HEK293T (cell line): ENCODE measurements at regions not wholly inside any gene's neighbourhood (a gene's known extent, or its start where the extent isn't known, plus 50 kb on each side); places are given as distances from the start of the nearest gene placed in this dataset.

Source experiments
- ARNT ChIP-seq: fragments of 450-650 bp; IDR thresholded peaks from 2 replicates; pipeline ENCODE4 v1.6.1; 2017; ENCODE audit warnings: mild to moderate bottlenecking
- BHLHE40 ChIP-seq: fragments of 450-650 bp; IDR thresholded peaks from 2 replicates; pipeline ENCODE4 v1.6.1; 2016; ENCODE audit warnings: mild to moderate bottlenecking, moderate library complexity, borderline replicate concordance
- FOXK2 ChIP-seq: fragments of 450-650 bp; IDR thresholded peaks from 2 replicates; pipeline ENCODE4 v1.6.1; 2016; ENCODE audit warnings: mild to moderate bottlenecking
- PKNOX1 ChIP-seq: fragments of 450-650 bp; IDR thresholded peaks from 2 replicates; pipeline ENCODE4 v1.6.1; 2016

DNA sequence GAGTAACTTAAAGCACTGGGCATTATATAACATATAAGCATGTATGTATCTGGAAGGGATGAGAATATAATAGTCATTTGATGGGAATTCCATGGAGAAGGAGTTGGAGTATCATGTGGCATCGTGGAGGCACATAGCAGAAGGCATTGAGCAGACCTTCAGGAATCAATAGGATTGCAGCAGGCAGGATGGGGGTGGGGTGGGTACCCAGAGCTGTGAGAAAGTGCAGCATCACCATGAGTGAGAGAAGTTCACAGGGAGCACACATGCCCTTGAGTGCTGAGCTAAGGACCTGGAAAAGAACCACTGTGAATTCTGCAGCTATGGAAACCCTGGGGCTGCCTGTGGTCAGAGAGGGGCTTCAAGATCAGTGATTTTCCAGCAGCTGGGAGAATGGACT, 57.3 kb downstream of the MED10 start:
- TF ChIP-seq BHLHE40 (no peak), ARNT (no peak), FOXK2 (no peak), PKNOX1 (no peak)
